ENCODE measurements at regions not wholly inside any gene's neighbourhood (a gene's known extent, or its start where the extent isn't known, plus 50 kb on each side); places are given as distances from the start of the nearest gene placed in this dataset.

DNA sequence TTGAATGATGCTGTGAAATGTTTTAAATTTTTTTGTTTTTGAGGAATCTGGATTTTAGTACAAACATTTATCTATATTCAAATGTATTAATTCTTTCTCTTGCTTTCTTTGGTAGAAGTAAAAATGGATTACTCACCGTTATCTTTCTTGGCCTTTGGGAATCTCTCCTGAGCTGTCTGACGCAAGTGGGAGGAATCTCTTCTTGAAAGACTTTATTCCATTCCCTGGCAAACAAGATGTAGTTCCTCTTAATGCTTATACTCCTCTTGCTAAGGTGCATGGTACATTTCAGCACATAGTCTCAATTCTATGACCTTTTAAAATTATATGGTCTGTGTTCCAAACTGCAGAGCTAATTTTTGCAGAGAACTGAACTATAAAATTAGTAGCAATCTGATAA, 246.2 kb upstream of the SLC10A2 start:
- Histone ChIP-seq H3K36me3 (ENCODE audit: insufficient read depth, insufficient read length, low read length) (no peaks in the 10 kb centered on the region), H3K27me3 (ENCODE audit: insufficient read depth, insufficient read length) (no peaks in the 10 kb centered on the region), H3K4me3 (ENCODE audit: insufficient read length, low read depth) (no peak overlapping the region), H3K4me1 (ENCODE audit: insufficient read depth, insufficient read length) (no peaks in the 10 kb centered on the region), H3K9me3 (ENCODE audit: insufficient read depth, low read length) (no peaks in the 10 kb centered on the region), H3K9ac (ENCODE audit: insufficient read length, low read depth) (no peak overlapping the region)
- no peak for TF ChIP-seq SUZ12 (IDR thresholded peaks at IDR 0.05; ENCODE audit: extremely low read depth, insufficient read depth, insufficient read length)
- TF ChIP-seq ZNF274 (IDR thresholded peaks at IDR 0.05; ENCODE audit: low read depth, low read length), result no peak
- no peak for TF ChIP-seq YY1 (IDR thresholded peaks at IDR 0.05; ENCODE audit: insufficient read depth, insufficient read length)
- DNase-seq (ENCODE audit: low read depth, low spot score), result no peak

- no peaks in the 10 kb centered on the region for H3K27me3 ChIP-seq (ENCODE audit: insufficient read depth, insufficient read length)
- no peaks in the 10 kb centered on the region for H3K9me3 ChIP-seq (ENCODE audit: insufficient read depth, low read length)
- H3K4me3 ChIP-seq (ENCODE audit: insufficient read length, low read depth), result no peak overlapping the region
- TF ChIP-seq SUZ12 (IDR thresholded peaks at IDR 0.05; ENCODE audit: extremely low read depth, insufficient read depth, insufficient read length) (no peak), YY1 (IDR thresholded peaks at IDR 0.05; ENCODE audit: insufficient read depth, insufficient read length) (no peak), ZNF274 (IDR thresholded peaks at IDR 0.05; ENCODE audit: low read depth, low read length) (no peak)
- no peaks in the 10 kb centered on the region for H3K4me1 ChIP-seq (ENCODE audit: insufficient read depth, insufficient read length)
- no peak for DNase-seq (ENCODE audit: low read depth, low spot score)
- H3K36me3 ChIP-seq (ENCODE audit: insufficient read depth, insufficient read length, low read length), result no peaks in the 10 kb centered on the region
- no peak overlapping the region for H3K9ac ChIP-seq (ENCODE audit: insufficient read length, low read depth)
Measured at GRCh38 chr13:103308667-103309066, 242.4 kb upstream of the SLC10A2 start.

- no peak for TF ChIP-seq SUZ12 (IDR thresholded peaks at IDR 0.05; ENCODE audit: extremely low read depth, insufficient read depth, insufficient read length)
- no peak for TF ChIP-seq ZNF274 (IDR thresholded peaks at IDR 0.05; ENCODE audit: low read depth, low read length)
- TF ChIP-seq YY1 (IDR thresholded peaks at IDR 0.05; ENCODE audit: insufficient read depth, insufficient read length), result no peak
- no peak overlapping the region for H3K9ac ChIP-seq (ENCODE audit: insufficient read length, low read depth)
- H3K4me1 ChIP-seq (ENCODE audit: insufficient read depth, insufficient read length), result no peaks in the 10 kb centered on the region
Measured at GRCh38 chr13:103306163-103306562, 239.9 kb upstream of the SLC10A2 start.

GRCh38 chr13:103303078-103303651, 236.9 kb upstream of the SLC10A2 start:
- Histone ChIP-seq H3K9me3 (ENCODE audit: insufficient read depth, low read length) (no peaks in the 10 kb centered on the region), H3K4me3 (ENCODE audit: insufficient read length, low read depth) (no peak overlapping the region), H3K4me1 (ENCODE audit: insufficient read depth, insufficient read length) (no peaks in the 10 kb centered on the region), H3K27me3 (ENCODE audit: insufficient read depth, insufficient read length) (no peaks in the 10 kb centered on the region), H3K36me3 (ENCODE audit: insufficient read depth, insufficient read length, low read length) (no peaks in the 10 kb centered on the region), H3K9ac (ENCODE audit: insufficient read length, low read depth) (no peak overlapping the region)
- TF ChIP-seq SUZ12 (IDR thresholded peaks at IDR 0.05; ENCODE audit: extremely low read depth, insufficient read depth, insufficient read length) (no peak), ZNF274 (IDR thresholded peaks at IDR 0.05; ENCODE audit: low read depth, low read length) (no peak), YY1 (IDR thresholded peaks at IDR 0.05; ENCODE audit: insufficient read depth, insufficient read length) (no peak)
- no peak for DNase-seq (ENCODE audit: low read depth, low spot score)

More at GRCh38 chr13:103306163-103306562, 239.9 kb upstream of the SLC10A2 start:
- Histone ChIP-seq H3K4me3 (ENCODE audit: insufficient read length, low read depth) (no peak overlapping the region), H3K36me3 (ENCODE audit: insufficient read depth, insufficient read length, low read length) (no peaks in the 10 kb centered on the region), H3K9me3 (ENCODE audit: insufficient read depth, low read length) (no peaks in the 10 kb centered on the region), H3K27me3 (ENCODE audit: insufficient read depth, insufficient read length) (no peaks in the 10 kb centered on the region)
- no peak for DNase-seq (ENCODE audit: low read depth, low spot score)

DNA sequence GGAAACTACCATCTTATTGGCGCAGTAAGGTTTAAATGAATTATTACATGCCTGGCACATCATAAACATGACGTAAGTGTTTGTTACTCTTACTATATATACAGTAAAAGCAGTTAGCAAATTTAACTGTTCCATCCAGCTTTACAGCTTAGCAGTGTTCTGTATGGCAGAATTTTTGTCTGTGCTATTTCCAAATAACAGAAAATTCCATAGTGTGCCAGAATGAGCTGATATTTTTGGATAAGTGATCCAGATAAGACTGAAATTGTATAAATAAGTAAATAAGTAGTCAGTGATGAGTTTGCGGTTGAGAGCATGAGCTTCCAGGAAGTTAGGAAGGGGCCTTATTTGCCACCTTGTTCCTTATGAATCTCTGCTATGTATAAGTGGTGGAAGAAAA, 236.5 kb upstream of the SLC10A2 start:
- no peaks in the 10 kb centered on the region for H3K4me1 ChIP-seq (ENCODE audit: insufficient read depth, insufficient read length)
- H3K4me3 ChIP-seq (ENCODE audit: insufficient read length, low read depth), result no peak overlapping the region
- no peak overlapping the region for H3K9ac ChIP-seq (ENCODE audit: insufficient read length, low read depth)
- DNase-seq (ENCODE audit: low read depth, low spot score), result no peak
- no peaks in the 10 kb centered on the region for H3K36me3 ChIP-seq (ENCODE audit: insufficient read depth, insufficient read length, low read length)
- no peak for TF ChIP-seq SUZ12 (IDR thresholded peaks at IDR 0.05; ENCODE audit: extremely low read depth, insufficient read depth, insufficient read length)
- TF ChIP-seq ZNF274 (IDR thresholded peaks at IDR 0.05; ENCODE audit: low read depth, low read length), result no peak
- no peak for TF ChIP-seq YY1 (IDR thresholded peaks at IDR 0.05; ENCODE audit: insufficient read depth, insufficient read length)
- H3K27me3 ChIP-seq (ENCODE audit: insufficient read depth, insufficient read length), result no peaks in the 10 kb centered on the region
- H3K9me3 ChIP-seq (ENCODE audit: insufficient read depth, low read length), result no peaks in the 10 kb centered on the region

GRCh38 chr13:103299079-103299478, 232.9 kb upstream of the SLC10A2 start:
- no peak for TF ChIP-seq YY1 (IDR thresholded peaks at IDR 0.05; ENCODE audit: insufficient read depth, insufficient read length)
- Histone ChIP-seq H3K4me3 (ENCODE audit: insufficient read length, low read depth) (no peak overlapping the region), H3K9ac (ENCODE audit: insufficient read length, low read depth) (no peak overlapping the region), H3K4me1 (ENCODE audit: insufficient read depth, insufficient read length) (no peaks in the 10 kb centered on the region), H3K9me3 (ENCODE audit: insufficient read depth, low read length) (no peaks in the 10 kb centered on the region), H3K27me3 (ENCODE audit: insufficient read depth, insufficient read length) (no peaks in the 10 kb centered on the region), H3K36me3 (ENCODE audit: insufficient read depth, insufficient read length, low read length) (no peaks in the 10 kb centered on the region)
- DNase-seq (ENCODE audit: low read depth, low spot score), result peak; percentile 2

GRCh38 chr13:103297083-103297482, 230.9 kb upstream of the SLC10A2 start:
- Histone ChIP-seq H3K9me3 (ENCODE audit: insufficient read depth, low read length) (no peaks in the 10 kb centered on the region), H3K27me3 (ENCODE audit: insufficient read depth, insufficient read length) (no peaks in the 10 kb centered on the region), H3K4me3 (ENCODE audit: insufficient read length, low read depth) (no peak overlapping the region), H3K9ac (ENCODE audit: insufficient read length, low read depth) (no peak overlapping the region), H3K4me1 (ENCODE audit: insufficient read depth, insufficient read length) (no peaks in the 10 kb centered on the region), H3K36me3 (ENCODE audit: insufficient read depth, insufficient read length, low read length) (no peaks in the 10 kb centered on the region)
- TF ChIP-seq SUZ12 (IDR thresholded peaks at IDR 0.05; ENCODE audit: extremely low read depth, insufficient read depth, insufficient read length) (no peak), YY1 (IDR thresholded peaks at IDR 0.05; ENCODE audit: insufficient read depth, insufficient read length) (no peak), ZNF274 (IDR thresholded peaks at IDR 0.05; ENCODE audit: low read depth, low read length) (no peak)
- DNase-seq (ENCODE audit: low read depth, low spot score), result no peak
